IMR-90 (cell line): ENCODE measurements at regions not wholly inside any gene's neighbourhood (a gene's known extent, or its start where the extent isn't known, plus 50 kb on each side); places are given as distances from the start of the nearest gene placed in this dataset.

Experiments
- ATAC-seq: fragments of 200-7000 bp; cut with Tn5 transposase; 2 replicates; pipeline ENCODE4 v1.9.1; 2020; ENCODE audit warnings: low read depth, mild to moderate bottlenecking, moderate library complexity
- BruUV-seq: library from RNA; stranded (reverse); fragments of 400-500 nt; replicated peaks from 2 replicates; lab custom pipeline; 2021; lab: Mats Ljungman, UMichigan
- CTCF ChIA-PET: fragments of 300-600 bp; formaldehyde crosslinking; extraction: SDS; loops from one replicate; lab custom pipeline; 2021; ENCODE audit warnings: antibody characterized with exemption; lab: Yijun Ruan, JAX
- POLR2A ChIA-PET: fragments of 300-600 bp; sonication (Branson Sonifier 250); formaldehyde crosslinking; loops from one replicate; lab custom pipeline; 2022; ENCODE audit warnings: antibody characterized with exemption; ENCODE audit not compliant: unreplicated experiment; lab: Charles Lee
- DNase-seq: peaks from one replicate; pipeline ENCODE4 v3.0.0; 2013
- H2AFZ ChIP-seq: replicated peaks from 2 replicates; pipeline ENCODE3; 2013; ENCODE audit warnings: low read length, mild to moderate bottlenecking; ENCODE audit not compliant: poor library complexity
- H2AK5ac ChIP-seq: 2 replicates; pipeline ENCODE4 v1.6.1; 2013; ENCODE audit warnings: low read depth, low read length, inconsistent platforms
- H2AK9ac ChIP-seq: replicated peaks from 2 replicates; pipeline ENCODE3; 2013; ENCODE audit warnings: mild to moderate bottlenecking, low read depth, low read length, moderate library complexity; ENCODE audit not compliant: poor library complexity
- H2BK120ac ChIP-seq: 2 replicates; pipeline ENCODE4 v1.6.1; 2013; ENCODE audit warnings: low read depth, low read length, inconsistent platforms
- H2BK15ac ChIP-seq: 3 replicates; pipeline ENCODE4 v1.6.1; 2013; ENCODE audit warnings: low read depth, low read length, inconsistent platforms
- H2BK20ac ChIP-seq: 2 replicates; pipeline ENCODE4 v1.6.1; 2013; ENCODE audit warnings: low read depth, mild to moderate bottlenecking, inconsistent platforms, low read length, moderate library complexity
- H2BK5ac ChIP-seq: 2 replicates; pipeline ENCODE4 v1.6.1; 2013; ENCODE audit warnings: mild to moderate bottlenecking, low read depth, low read length, inconsistent platforms; ENCODE audit not compliant: poor library complexity, severe bottlenecking
- H3K14ac ChIP-seq: replicated peaks from 2 replicates; pipeline ENCODE4 v1.6.1; 2013; ENCODE audit warnings: low read depth, low read length, inconsistent platforms
- H3K18ac ChIP-seq: 2 replicates; pipeline ENCODE4 v1.6.1; 2013; ENCODE audit warnings: low read depth, low read length, control low read depth
- H3K23ac ChIP-seq: 2 replicates; pipeline ENCODE4 v1.6.1; 2013; ENCODE audit warnings: low read depth, low read length, inconsistent platforms
- H3K27ac ChIP-seq: 2 replicates; pipeline ENCODE4 v1.5.1; 2013; ENCODE audit warnings: mild to moderate bottlenecking, control low read depth, low read length; ENCODE audit not compliant: insufficient read depth
- H3K27me3 ChIP-seq: 2 replicates; pipeline ENCODE4 v1.6.1; 2013; ENCODE audit warnings: low read length; ENCODE audit not compliant: control insufficient read depth, insufficient read depth
- H3K36me3 ChIP-seq: 2 replicates; pipeline ENCODE4 v1.6.1; 2013; ENCODE audit warnings: low read length, mixed read lengths; ENCODE audit not compliant: control insufficient read depth, insufficient read depth
- H3K4ac ChIP-seq: 2 replicates; pipeline ENCODE4 v1.6.1; 2013; ENCODE audit warnings: low read depth, low read length, inconsistent platforms
- H3K4me1 ChIP-seq: 2 replicates; pipeline ENCODE4 v1.6.1; 2013; ENCODE audit warnings: low read length, mixed read lengths; ENCODE audit not compliant: control insufficient read depth, insufficient read depth
- H3K4me2 ChIP-seq: 2 replicates; pipeline ENCODE4 v1.6.1; 2013; ENCODE audit warnings: low read depth, mild to moderate bottlenecking, control low read depth, low read length, moderate library complexity
- H3K4me3 ChIP-seq: 2 replicates; pipeline ENCODE4 v1.5.1; 2013; ENCODE audit warnings: low read depth, mild to moderate bottlenecking, control low read depth, low read length, moderate library complexity; ENCODE audit not compliant: insufficient read depth
- H3K56ac ChIP-seq: 2 replicates; pipeline ENCODE4 v1.6.1; 2013; ENCODE audit warnings: low read length, inconsistent platforms; ENCODE audit not compliant: insufficient read depth; ENCODE audit errors: extremely low read depth
- H3K79me1 ChIP-seq, 2 experiments: 2 replicates each; pipeline ENCODE4 v1.6.1; 2013; ENCODE audit warnings: low read length in 2 of 2, inconsistent platforms in 1 of 2, low read depth in 1 of 2
- H3K9ac ChIP-seq: 2 replicates; pipeline ENCODE4 v1.6.1; 2013; ENCODE audit warnings: low read depth, low read length, control low read depth
- H3K9me1 ChIP-seq: 2 replicates; pipeline ENCODE4 v1.6.1; 2013; ENCODE audit warnings: low read length, inconsistent platforms; ENCODE audit not compliant: insufficient read depth
- H3K9me3 ChIP-seq: 2 replicates; pipeline ENCODE4 v1.6.1; 2013; ENCODE audit warnings: low read length; ENCODE audit not compliant: control insufficient read depth, insufficient read depth
- H4K20me1 ChIP-seq: 2 replicates; pipeline ENCODE4 v1.6.1; 2013; ENCODE audit warnings: low read length, inconsistent platforms; ENCODE audit not compliant: insufficient read depth
- H4K5ac ChIP-seq: 2 replicates; pipeline ENCODE4 v1.6.1; 2013; ENCODE audit warnings: mild to moderate bottlenecking, low read depth, low read length, control low read depth
- H4K8ac ChIP-seq, 2 experiments: 2 replicates each; pipeline ENCODE4 v1.6.1; 2013; ENCODE audit warnings: low read depth in 2 of 2, low read length in 2 of 2, control low read depth in 1 of 2, inconsistent platforms in 1 of 2
- H4K91ac ChIP-seq: 2 replicates; pipeline ENCODE4 v1.6.1; 2013; ENCODE audit warnings: low read depth, low read length, inconsistent platforms; ENCODE audit not compliant: insufficient read depth
- BHLHE40 ChIP-seq: fragments of 150-350 bp; IDR thresholded peaks from 2 replicates; pipeline ENCODE4 v1.6.1; 2016; ENCODE audit warnings: mild to moderate bottlenecking, low read depth, low read length
- CEBPB ChIP-seq: IDR thresholded peaks from 2 replicates; pipeline ENCODE4 v1.6.1; 2012; ENCODE audit warnings: low read depth, low read length, improper control_type of control experiment
- CHD1 ChIP-seq: IDR thresholded peaks from 2 replicates; pipeline ENCODE4 v1.6.1; 2012; ENCODE audit warnings: low read depth, low read length, improper control_type of control experiment
- ELK1 ChIP-seq: fragments of 150-350 bp; IDR thresholded peaks from 2 replicates; pipeline ENCODE4 v1.6.1; 2016; ENCODE audit warnings: low read depth, mild to moderate bottlenecking, low read length, moderate library complexity, borderline replicate concordance
- FOS ChIP-seq: fragments of 150-350 bp; IDR thresholded peaks from 2 replicates; pipeline ENCODE4 v1.6.1; 2016; ENCODE audit warnings: low read depth, low read length
- MAFK ChIP-seq: IDR thresholded peaks from 2 replicates; pipeline ENCODE4 v1.6.1; 2012; ENCODE audit warnings: low read depth, low read length, improper control_type of control experiment
- MAZ ChIP-seq: IDR thresholded peaks from 2 replicates; pipeline ENCODE4 v1.6.1; 2012; ENCODE audit warnings: low read depth, mild to moderate bottlenecking, low read length, improper control_type of control experiment, moderate library complexity, borderline replicate concordance
- MXI1 ChIP-seq: IDR thresholded peaks from 2 replicates; pipeline ENCODE4 v1.6.1; 2012; ENCODE audit warnings: low read depth, mild to moderate bottlenecking, low read length, moderate library complexity, borderline replicate concordance
- NFE2L2 ChIP-seq: fragments of 150-350 bp; IDR thresholded peaks from 2 replicates; pipeline ENCODE4 v1.6.1; 2016; ENCODE audit warnings: low read depth, mild to moderate bottlenecking, low read length
- POLR2A ChIP-seq: IDR thresholded peaks from 2 replicates; pipeline ENCODE4 v1.6.1; 2012; ENCODE audit warnings: mild to moderate bottlenecking, low read depth, low read length
- RAD21 ChIP-seq: IDR thresholded peaks from 2 replicates; pipeline ENCODE4 v1.6.1; 2012; ENCODE audit warnings: low read length, improper control_type of control experiment
- RCOR1 ChIP-seq: IDR thresholded peaks from 2 replicates; pipeline ENCODE4 v1.6.1; 2012; ENCODE audit warnings: mild to moderate bottlenecking, low read length, improper control_type of control experiment; ENCODE audit not compliant: insufficient replicate concordance
- RFX5 ChIP-seq: IDR thresholded peaks from 2 replicates; pipeline ENCODE4 v1.8.0; 2012; ENCODE audit warnings: low read depth, mild to moderate bottlenecking, low read length, moderate library complexity
- SMC3 ChIP-seq: fragments of 150-350 bp; IDR thresholded peaks from 2 replicates; pipeline ENCODE4 v1.6.1; 2016; ENCODE audit warnings: low read depth, mild to moderate bottlenecking, antibody characterized with exemption, low read length, moderate library complexity
- USF2 ChIP-seq: fragments of 150-350 bp; IDR thresholded peaks from 2 replicates; pipeline ENCODE4 v1.6.1; 2017; ENCODE audit warnings: mild to moderate bottlenecking, antibody characterized with exemption, low read length, low read depth
- WGBS, 2 experiments: methylation state at CpG; one replicate each; pipeline versions ENCODE4 v1.1.5 to v1.1.7; 2013; ENCODE audit warnings: missing lambda C conversion rate in 2 of 2; ENCODE audit not compliant: insufficient read length in 1 of 2; ENCODE audit errors: extremely low coverage in 2 of 2; 5-methylcytosine and 5-hydroxymethylcytosine counted together
- dilution Hi-C: fragments of 300-500 bp; cut with HindIII; formaldehyde crosslinking; loops from one replicate; pipeline ENCODE4 v1.14.3; 2018; ENCODE audit warnings: low sequenced_read_pairs; ENCODE audit not compliant: unreplicated experiment
- in situ Hi-C: fragments of 300-500 bp; cut with MboI; formaldehyde crosslinking; loops from 3 replicates; pipeline ENCODE4 v1.14.3; 2019; ENCODE audit warnings: low sequenced_read_pairs, inconsistent platforms, mixed read lengths
- intact Hi-C: fragments of 100-400 bp; cut with micrococcal nuclease; formaldehyde crosslinking; loops from 2 replicates; pipeline ENCODE4 v1.10.0; 2022
- TF ChIP-seq, protein P1 (sequence below): conservative IDR thresholded peaks from 2 replicates; pipeline ENCODE4 v1.5.1; 2012; ENCODE audit warnings: mild to moderate bottlenecking, low read depth, low read length, improper control_type of control experiment

DNA sequence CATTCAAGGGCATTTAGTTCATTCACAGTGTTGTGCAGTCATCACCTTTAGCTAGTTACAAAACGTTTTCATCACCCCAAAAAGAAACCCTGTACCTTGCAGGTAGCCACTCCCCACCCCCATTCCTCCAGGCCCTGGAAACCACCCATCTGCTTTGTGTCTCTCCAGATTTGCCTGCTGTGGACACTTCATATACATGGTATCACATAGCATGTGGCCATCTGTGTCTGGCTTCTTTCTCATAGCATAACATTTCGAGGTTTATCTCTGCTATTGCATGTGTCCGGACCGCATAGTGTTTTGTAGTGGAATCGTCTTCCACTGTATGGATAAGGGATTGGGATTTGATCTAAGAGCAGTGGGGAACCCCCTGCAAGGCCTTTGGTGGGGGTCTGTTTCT, 143.1 kb downstream of the AACS start:
- in situ Hi-C loops (no loop called here), dilution Hi-C loops (no loop called here)
- CTCF ChIA-PET, result no interaction called here

More for the DNA sequence above, 143.1 kb downstream of the AACS start:
- BruUV-seq, result no TSS peak
- Histone ChIP-seq H3K36me3 (no peaks in the 10 kb centered on the region), H2AK9ac (no peak overlapping the region), H3K27me3 (no peaks in the 10 kb centered on the region), H3K27ac (no peak overlapping the region), H3K79me1 (no peaks in the 10 kb centered on the region), H4K20me1 (no peaks in the 10 kb centered on the region), H3K9ac (no peak overlapping the region), H3K9me1 (no peaks in the 10 kb centered on the region), H3K18ac (no peak overlapping the region), H4K8ac (no peak overlapping the region), H2BK15ac (no peak overlapping the region), H3K23ac (no peak overlapping the region), H2AK5ac (no peak overlapping the region), H3K9me3 (no peaks in the 10 kb centered on the region), H3K4me3 (no peak overlapping the region), H2BK5ac (no peak overlapping the region), H3K4me2 (no peak overlapping the region), H2AFZ (no peak overlapping the region), H3K56ac (no peak overlapping the region), H3K4me1 (no peaks in the 10 kb centered on the region), H4K91ac (no peak overlapping the region), H3K4ac (no peak overlapping the region), H4K5ac (no peak overlapping the region), H3K14ac (no peak overlapping the region), H2BK120ac (no peak overlapping the region), H2BK20ac (no peak overlapping the region)
- DNase-seq (no peak), ATAC-seq (no peak)
- TF ChIP-seq SMC3 (no peak), RCOR1 (no peak), CHD1 (no peak), MXI1 (no peak), POLR2A (no peak), BHLHE40 (no peak), ELK1 (no peak), CEBPB (no peak), MAFK (no peak), RAD21 (no peak), MAZ (no peak), RFX5 (no peak), FOS (no peak), NFE2L2 (no peak), USF2 (no peak)
- TF ChIP-seq, protein P1, sequence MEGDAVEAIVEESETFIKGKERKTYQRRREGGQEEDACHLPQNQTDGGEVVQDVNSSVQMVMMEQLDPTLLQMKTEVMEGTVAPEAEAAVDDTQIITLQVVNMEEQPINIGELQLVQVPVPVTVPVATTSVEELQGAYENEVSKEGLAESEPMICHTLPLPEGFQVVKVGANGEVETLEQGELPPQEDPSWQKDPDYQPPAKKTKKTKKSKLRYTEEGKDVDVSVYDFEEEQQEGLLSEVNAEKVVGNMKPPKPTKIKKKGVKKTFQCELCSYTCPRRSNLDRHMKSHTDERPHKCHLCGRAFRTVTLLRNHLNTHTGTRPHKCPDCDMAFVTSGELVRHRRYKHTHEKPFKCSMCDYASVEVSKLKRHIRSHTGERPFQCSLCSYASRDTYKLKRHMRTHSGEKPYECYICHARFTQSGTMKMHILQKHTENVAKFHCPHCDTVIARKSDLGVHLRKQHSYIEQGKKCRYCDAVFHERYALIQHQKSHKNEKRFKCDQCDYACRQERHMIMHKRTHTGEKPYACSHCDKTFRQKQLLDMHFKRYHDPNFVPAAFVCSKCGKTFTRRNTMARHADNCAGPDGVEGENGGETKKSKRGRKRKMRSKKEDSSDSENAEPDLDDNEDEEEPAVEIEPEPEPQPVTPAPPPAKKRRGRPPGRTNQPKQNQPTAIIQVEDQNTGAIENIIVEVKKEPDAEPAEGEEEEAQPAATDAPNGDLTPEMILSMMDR, result no peak
- intact Hi-C loops, result no loop called here
- POLR2A ChIA-PET, result no interaction called here
- no CpG with 5 or more reads among the region's 5 CpGs for WGBS, 2 experiments
